Neural cell (in vitro differentiated cells): ENCODE measurements at regions not wholly inside any gene's neighbourhood (a gene's known extent, or its start where the extent isn't known, plus 50 kb on each side); places are given as distances from the start of the nearest gene placed in this dataset.

Experiments used
- H2AFZ ChIP-seq: fragments of 200-600, 300-800 bp; sonication (generic), shearing (Covaris generic); 2 replicates; pipeline ENCODE4 v1.6.0; 2014; ENCODE audit warnings: low read depth, mild to moderate bottlenecking, antibody characterized with exemption, low read length, moderate library complexity
- H3F3A ChIP-seq: fragments of 200-600 bp; shearing (Covaris generic); 2 replicates; pipeline ENCODE4 v1.6.1; 2016; ENCODE audit warnings: mild to moderate bottlenecking, moderate library complexity, mixed read lengths, antibody characterized with exemption, low read length; ENCODE audit not compliant: insufficient read depth, poor library complexity, severe bottlenecking
- H3K27ac ChIP-seq: fragments of 200-600, 300-800 bp; sonication (generic), shearing (Covaris generic); 2 replicates; pipeline ENCODE4 v1.5.1; 2014; ENCODE audit warnings: mild to moderate bottlenecking, low read length, moderate library complexity
- H3K27me3 ChIP-seq: fragments of 300-800, 200-600 bp; sonication (generic), shearing (Covaris generic); 2 replicates; pipeline ENCODE4 v1.6.0; 2014; ENCODE audit warnings: mild to moderate bottlenecking, low read depth, low read length, moderate library complexity; ENCODE audit not compliant: insufficient read depth
- H3K36me3 ChIP-seq: fragments of 300-800, 200-600 bp; sonication (generic), shearing (Covaris generic); 2 replicates; pipeline ENCODE4 v1.5.1; 2014; ENCODE audit warnings: mild to moderate bottlenecking, antibody characterized with exemption, low read length, moderate library complexity; ENCODE audit not compliant: insufficient read depth
- H3K4me2 ChIP-seq: fragments of 300-800, 200-600 bp; sonication (generic), shearing (Covaris generic); 2 replicates; pipeline ENCODE4 v1.6.0; 2014; ENCODE audit warnings: mild to moderate bottlenecking, low read length
- H3K4me3 ChIP-seq: fragments of 300-800, 200-600 bp; sonication (generic), shearing (Covaris generic); 2 replicates; pipeline ENCODE4 v1.5.1; 2014; ENCODE audit warnings: mild to moderate bottlenecking, low read length, moderate library complexity
- H3K79me2 ChIP-seq: fragments of 200-600 bp; shearing (Covaris generic); replicated peaks from 2 replicates; pipeline ENCODE4 v1.6.0; 2014; ENCODE audit warnings: mild to moderate bottlenecking, low read length, moderate library complexity; ENCODE audit not compliant: insufficient read depth
- H3K9ac ChIP-seq: fragments of 300-800, 200-600 bp; sonication (generic), shearing (Covaris generic); 2 replicates; pipeline ENCODE4 v1.6.1; 2016; ENCODE audit warnings: mild to moderate bottlenecking, low read length, mixed read lengths
- H3K9me2 ChIP-seq: fragments of 200-600 bp; shearing (Covaris generic); 2 replicates; pipeline ENCODE4 v1.6.1; 2016; ENCODE audit warnings: mild to moderate bottlenecking, low read length, mixed read lengths; ENCODE audit not compliant: insufficient read depth
- H3K9me3 ChIP-seq: fragments of 200-600, 300-800 bp; sonication (generic), shearing (Covaris generic); 2 replicates; pipeline ENCODE4 v1.6.1; 2016; ENCODE audit warnings: mild to moderate bottlenecking, mixed run types, low read length, moderate library complexity, mixed read lengths
- H4K20me1 ChIP-seq: fragments of 200-600 bp; shearing (Covaris generic); 2 replicates; pipeline ENCODE4 v1.6.1; 2016; ENCODE audit warnings: mild to moderate bottlenecking, mixed run types; ENCODE audit not compliant: insufficient read depth
- CTCF ChIP-seq: fragments of 450-650 bp; IDR thresholded peaks from 2 replicates; pipeline ENCODE4 v1.5.1; 2014; ENCODE audit warnings: antibody characterized with exemption, mild to moderate bottlenecking, moderate library complexity; ENCODE audit not compliant: poor library complexity, severe bottlenecking
- EP300 ChIP-seq: fragments of 450-650 bp; conservative IDR thresholded peaks from 2 replicates; pipeline ENCODE4 v1.6.1; 2014; ENCODE audit warnings: antibody characterized with exemption, mild to moderate bottlenecking, moderate library complexity; ENCODE audit not compliant: poor library complexity, severe bottlenecking
- EZH2 ChIP-seq: fragments of 200-600, 300-800 bp; shearing (Covaris generic), sonication (generic); IDR thresholded peaks from 2 replicates; pipeline ENCODE4 v1.6.1; 2014; ENCODE audit warnings: antibody characterized with exemption, low read length, borderline replicate concordance, mild to moderate bottlenecking; ENCODE audit not compliant: insufficient read depth, poor library complexity, severe bottlenecking
- MXI1 ChIP-seq: fragments of 450-650 bp; conservative IDR thresholded peaks from 2 replicates; pipeline ENCODE4 v1.6.1; 2014; ENCODE audit warnings: antibody characterized with exemption, mild to moderate bottlenecking; ENCODE audit not compliant: poor library complexity, severe bottlenecking
- POLR2AphosphoS5 ChIP-seq: IDR thresholded peaks from 2 replicates; pipeline ENCODE4 v1.6.1; 2012
- RAD21 ChIP-seq: fragments of 450-650 bp; conservative IDR thresholded peaks from 2 replicates; pipeline ENCODE4 v1.6.1; 2014; ENCODE audit warnings: antibody characterized with exemption, mild to moderate bottlenecking, moderate library complexity
- SMC3 ChIP-seq: fragments of 450-650 bp; conservative IDR thresholded peaks from 2 replicates; pipeline ENCODE4 v1.6.1; 2014; ENCODE audit warnings: antibody characterized with exemption, mild to moderate bottlenecking, moderate library complexity; ENCODE audit not compliant: poor library complexity
- TAF1 ChIP-seq: IDR thresholded peaks from 2 replicates; pipeline ENCODE4 v1.6.1; 2012; ENCODE audit warnings: low read depth
- TF ChIP-seq, protein P1 (sequence below): IDR thresholded peaks from 2 replicates; pipeline ENCODE4 v1.6.1; 2012; ENCODE audit warnings: borderline replicate concordance

DNA sequence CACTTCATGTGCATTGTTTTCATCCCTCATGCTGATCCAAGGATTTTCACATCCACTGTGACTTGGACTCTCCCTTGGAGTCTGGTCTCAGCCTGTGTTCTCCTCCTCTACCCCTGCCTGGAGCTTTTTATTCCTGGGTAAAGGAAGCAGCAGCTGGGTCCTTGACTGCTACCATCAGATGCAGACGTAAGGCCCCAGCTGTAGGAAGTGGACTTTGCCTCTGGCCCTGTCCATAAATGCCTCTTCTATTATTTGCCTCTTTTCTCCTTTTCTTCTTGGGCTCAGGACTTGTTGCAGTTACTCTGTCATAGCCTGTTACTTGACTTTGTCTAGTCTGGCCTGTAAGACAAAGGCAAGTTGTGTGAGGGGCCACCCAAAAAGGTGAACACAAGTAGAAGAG lies 303.8 kb downstream of the NXPE2 start:
- Histone ChIP-seq H4K20me1 (no peaks in the 10 kb centered on the region), H3K4me2 (no peak overlapping the region), H3K27ac (no peak overlapping the region), H3K27me3 (no peaks in the 10 kb centered on the region), H3K4me3 (no peak overlapping the region), H3K9me3 (no peaks in the 10 kb centered on the region), H3K79me2 (no peaks in the 10 kb centered on the region), H2AFZ (no peak overlapping the region), H3F3A (no peaks in the 10 kb centered on the region), H3K36me3 (no peaks in the 10 kb centered on the region), H3K9me2 (no peaks in the 10 kb centered on the region), H3K9ac (no peak overlapping the region)
- TF ChIP-seq EZH2, result no peak
- no peak for TF ChIP-seq TAF1
- TF ChIP-seq POLR2AphosphoS5, result no peak
- no peak for TF ChIP-seq MXI1
- TF ChIP-seq CTCF, result no peak
- no peak for TF ChIP-seq EP300
- no peak for TF ChIP-seq SMC3
- TF ChIP-seq, protein P1, sequence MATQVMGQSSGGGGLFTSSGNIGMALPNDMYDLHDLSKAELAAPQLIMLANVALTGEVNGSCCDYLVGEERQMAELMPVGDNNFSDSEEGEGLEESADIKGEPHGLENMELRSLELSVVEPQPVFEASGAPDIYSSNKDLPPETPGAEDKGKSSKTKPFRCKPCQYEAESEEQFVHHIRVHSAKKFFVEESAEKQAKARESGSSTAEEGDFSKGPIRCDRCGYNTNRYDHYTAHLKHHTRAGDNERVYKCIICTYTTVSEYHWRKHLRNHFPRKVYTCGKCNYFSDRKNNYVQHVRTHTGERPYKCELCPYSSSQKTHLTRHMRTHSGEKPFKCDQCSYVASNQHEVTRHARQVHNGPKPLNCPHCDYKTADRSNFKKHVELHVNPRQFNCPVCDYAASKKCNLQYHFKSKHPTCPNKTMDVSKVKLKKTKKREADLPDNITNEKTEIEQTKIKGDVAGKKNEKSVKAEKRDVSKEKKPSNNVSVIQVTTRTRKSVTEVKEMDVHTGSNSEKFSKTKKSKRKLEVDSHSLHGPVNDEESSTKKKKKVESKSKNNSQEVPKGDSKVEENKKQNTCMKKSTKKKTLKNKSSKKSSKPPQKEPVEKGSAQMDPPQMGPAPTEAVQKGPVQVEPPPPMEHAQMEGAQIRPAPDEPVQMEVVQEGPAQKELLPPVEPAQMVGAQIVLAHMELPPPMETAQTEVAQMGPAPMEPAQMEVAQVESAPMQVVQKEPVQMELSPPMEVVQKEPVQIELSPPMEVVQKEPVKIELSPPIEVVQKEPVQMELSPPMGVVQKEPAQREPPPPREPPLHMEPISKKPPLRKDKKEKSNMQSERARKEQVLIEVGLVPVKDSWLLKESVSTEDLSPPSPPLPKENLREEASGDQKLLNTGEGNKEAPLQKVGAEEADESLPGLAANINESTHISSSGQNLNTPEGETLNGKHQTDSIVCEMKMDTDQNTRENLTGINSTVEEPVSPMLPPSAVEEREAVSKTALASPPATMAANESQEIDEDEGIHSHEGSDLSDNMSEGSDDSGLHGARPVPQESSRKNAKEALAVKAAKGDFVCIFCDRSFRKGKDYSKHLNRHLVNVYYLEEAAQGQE, result no peak
- TF ChIP-seq RAD21, result no peak

DNA sequence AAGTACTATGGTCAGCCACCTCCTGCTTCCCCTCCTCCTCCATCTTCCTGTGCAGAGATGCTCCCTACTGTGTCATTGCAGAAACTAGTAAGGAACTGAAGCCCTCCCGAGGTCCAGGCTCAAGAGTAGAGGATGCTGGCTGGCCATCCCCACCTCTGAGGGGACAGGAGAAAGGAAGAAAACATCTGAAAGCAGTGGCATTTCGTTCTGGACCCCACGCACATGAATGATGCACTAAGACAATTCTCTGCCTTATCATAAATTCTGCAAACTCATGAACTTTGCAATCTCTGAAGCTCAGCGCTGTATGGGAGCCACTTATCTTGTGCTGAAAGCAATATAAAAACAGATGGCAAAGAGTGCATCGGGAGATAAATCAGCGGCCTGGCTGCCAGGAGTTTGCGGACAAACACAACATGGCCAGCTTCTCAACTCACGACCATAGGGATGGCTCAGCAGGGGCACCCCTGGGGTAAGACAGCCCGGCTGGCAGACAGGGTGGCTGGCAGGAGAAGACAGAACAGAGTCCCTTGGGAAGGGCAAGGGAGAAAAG lies 306.4 kb downstream of the NXPE2 start:
- Histone ChIP-seq H3K9me3 (no peaks in the 10 kb centered on the region), H3K9me2 (no peaks in the 10 kb centered on the region)

More for the DNA sequence above, 306.4 kb downstream of the NXPE2 start:
- no peak overlapping the region for H3K27ac ChIP-seq
- no peaks in the 10 kb centered on the region for H4K20me1 ChIP-seq
- no peaks in the 10 kb centered on the region for H3K36me3 ChIP-seq
- H3K4me2 ChIP-seq, result no peak overlapping the region
- H3K4me3 ChIP-seq, result no peak overlapping the region
- H3K27me3 ChIP-seq, result no peaks in the 10 kb centered on the region
- no peak overlapping the region for H2AFZ ChIP-seq
- H3F3A ChIP-seq, result no peaks in the 10 kb centered on the region
- H3K9ac ChIP-seq, result no peak overlapping the region
- no peaks in the 10 kb centered on the region for H3K79me2 ChIP-seq
- TF ChIP-seq EP300, result no peak
- TF ChIP-seq, protein P1, result no peak
- no peak for TF ChIP-seq TAF1
